HTR-8/SVneo (cell line): ENCODE measurements at regions not wholly inside any gene's neighbourhood (a gene's known extent, or its start where the extent isn't known, plus 50 kb on each side); places are given as distances from the start of the nearest gene placed in this dataset.
"Not testable (repeated sequence)": the region's sequence is repeated elsewhere in the genome, so short reads cannot be mapped to it uniquely, and the experiment has no call there.

ENCODE experiments used
- DNase-seq: peaks from one replicate; pipeline ENCODE4 v3.0.0; 2011; ENCODE audit warnings: low spot score, mixed read lengths; ENCODE audit not compliant: insufficient read length
- FAIRE-seq: peaks from 2 replicates; lab custom pipeline; 2011; peaks lifted over from hg19 to GRCh38; lab: Jason Lieb, UNC

DNA sequence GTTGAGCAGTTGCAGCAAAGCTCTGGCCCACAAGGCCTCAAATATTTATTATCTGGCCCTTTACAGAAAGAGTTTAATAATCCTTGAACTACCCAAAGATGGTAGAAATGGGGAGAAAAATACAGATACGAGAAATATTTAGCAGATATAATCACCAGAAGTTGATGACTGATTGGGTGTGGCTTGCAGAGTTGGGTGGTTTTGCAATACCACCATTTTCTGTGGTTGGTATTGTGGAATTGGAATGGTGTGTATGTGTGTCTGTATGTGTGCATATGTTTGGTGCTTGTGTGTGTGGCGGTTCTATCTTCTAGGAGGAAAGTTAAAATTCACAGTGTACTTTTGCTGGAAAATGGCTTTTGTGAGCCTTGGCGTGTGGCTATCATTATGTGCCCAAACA, 85.4 kb upstream of the MANSC4 start:
- no peak for DNase-seq

DNA sequence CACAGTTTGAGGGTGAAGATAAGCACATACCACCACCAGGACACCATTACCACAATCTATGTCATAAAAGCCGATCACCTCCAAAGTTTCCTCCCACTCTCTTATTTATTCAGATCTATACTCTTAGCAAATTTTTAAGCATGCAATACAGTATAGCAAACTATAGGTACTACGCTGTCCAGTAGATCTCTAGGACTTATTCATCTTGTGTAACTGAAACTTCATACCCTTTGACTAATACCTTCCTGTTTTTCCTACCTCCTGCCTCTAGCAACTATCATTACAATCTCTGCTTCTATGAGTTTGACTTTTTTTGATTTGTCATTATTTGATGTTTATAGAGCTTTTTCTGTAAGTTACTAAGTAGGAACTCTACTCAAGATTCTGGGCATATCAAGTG, 84.5 kb upstream of the MANSC4 start:
- no peak for FAIRE-seq
- no peak for DNase-seq

More for the DNA sequence above, 85.4 kb upstream of the MANSC4 start:
- FAIRE-seq, result peak; percentile 90

DNA sequence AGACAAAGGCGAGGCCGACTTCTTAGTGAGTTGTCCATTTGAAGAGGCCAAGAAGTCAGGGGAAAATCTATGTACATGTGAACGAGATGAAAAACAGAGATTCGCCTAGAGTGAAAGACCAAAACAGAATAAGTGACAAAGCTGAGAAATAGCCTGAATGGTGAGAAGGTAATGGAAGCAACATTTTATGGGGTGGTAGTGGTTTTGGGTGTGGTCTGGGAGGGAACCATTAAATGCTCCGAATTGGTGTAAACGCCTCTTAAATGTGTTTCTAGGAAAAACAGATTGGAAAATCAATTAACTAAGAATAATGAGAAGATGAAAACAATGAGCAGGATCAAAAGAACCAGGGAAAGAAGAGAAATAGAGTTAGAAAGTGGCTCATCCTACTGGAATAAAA, 83.8 kb upstream of the MANSC4 start:
- FAIRE-seq, result peak; percentile 16
- DNase-seq, result no peak

DNA sequence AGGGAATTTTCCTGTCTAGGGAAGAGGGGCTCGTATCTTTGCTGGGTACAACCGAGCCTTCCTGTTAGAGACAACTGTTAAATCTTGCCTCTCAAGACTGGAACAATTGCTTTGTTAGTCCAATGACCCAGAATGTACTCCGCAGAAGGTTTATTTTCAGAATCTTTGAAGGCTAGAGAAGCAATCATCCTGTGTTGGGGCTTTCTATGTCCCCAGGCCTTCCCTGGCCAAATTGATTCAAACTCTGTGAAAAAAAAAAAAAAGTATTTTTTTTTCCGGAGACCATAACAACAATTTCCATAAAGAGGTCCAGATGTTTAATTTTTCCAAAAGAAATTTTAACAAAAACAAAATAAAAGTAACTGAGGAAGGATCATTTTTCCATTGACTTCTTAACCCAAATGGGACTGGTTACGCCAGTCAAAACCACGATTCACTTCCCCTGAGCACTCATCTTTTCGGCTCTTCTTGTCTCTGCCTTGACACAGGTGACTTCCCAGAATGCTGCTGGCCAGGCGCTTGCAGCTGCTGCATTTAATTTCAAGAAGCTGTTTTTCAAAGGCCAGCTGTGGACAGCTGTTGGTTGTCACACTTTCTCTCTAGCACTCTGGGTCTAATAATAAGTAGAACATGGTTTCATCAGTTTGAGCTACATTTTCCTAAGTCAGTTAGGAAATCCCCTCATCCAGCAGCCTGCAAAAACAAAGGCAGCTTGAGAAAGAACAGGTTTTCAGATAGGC, 81.6 kb upstream of the MANSC4 start:
- no peak for FAIRE-seq
- DNase-seq, result no peak

DNA sequence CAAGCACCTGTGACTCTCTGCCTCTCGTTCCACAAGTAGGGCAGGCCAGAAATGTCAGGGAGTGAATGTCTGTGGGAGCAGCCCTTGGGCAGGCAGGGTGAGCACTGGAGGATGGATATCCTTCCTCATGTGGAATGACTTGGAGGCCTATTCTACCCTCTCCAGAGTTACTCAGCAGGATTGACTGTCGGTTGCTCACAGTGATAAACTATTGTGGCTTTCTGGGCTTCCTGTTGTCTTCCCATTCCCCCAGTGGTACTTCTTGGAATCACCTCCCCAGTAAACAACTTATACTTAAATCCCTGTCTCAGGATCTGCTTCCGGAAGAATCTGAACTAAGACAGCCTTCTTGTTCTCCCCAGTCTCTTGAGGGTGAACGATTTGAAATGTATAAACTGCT, 79.6 kb upstream of the MANSC4 start:
- peak; percentile 91 for FAIRE-seq
- DNase-seq, result no peak

DNA sequence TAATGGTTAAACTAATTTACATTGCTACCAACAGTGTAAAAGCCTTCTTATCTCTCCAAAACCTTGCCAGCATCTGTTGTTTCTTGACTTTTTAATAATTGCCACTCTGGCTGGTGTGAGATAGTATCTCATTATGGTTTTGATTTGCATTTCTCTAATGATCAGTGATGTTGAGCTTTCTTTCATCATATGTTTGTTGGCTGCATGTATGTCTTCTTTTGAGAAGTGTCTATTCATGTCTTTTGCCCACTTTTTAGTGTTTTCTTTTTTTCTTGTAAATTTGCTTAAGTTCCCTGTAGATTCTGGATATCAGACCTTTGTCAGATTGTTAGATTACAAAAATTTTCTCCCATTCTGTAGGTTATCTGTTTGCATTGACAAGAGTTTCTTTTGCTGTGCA, 77.0 kb upstream of the MANSC4 start:
- not testable (repeated sequence) for FAIRE-seq, DNase-seq

DNA sequence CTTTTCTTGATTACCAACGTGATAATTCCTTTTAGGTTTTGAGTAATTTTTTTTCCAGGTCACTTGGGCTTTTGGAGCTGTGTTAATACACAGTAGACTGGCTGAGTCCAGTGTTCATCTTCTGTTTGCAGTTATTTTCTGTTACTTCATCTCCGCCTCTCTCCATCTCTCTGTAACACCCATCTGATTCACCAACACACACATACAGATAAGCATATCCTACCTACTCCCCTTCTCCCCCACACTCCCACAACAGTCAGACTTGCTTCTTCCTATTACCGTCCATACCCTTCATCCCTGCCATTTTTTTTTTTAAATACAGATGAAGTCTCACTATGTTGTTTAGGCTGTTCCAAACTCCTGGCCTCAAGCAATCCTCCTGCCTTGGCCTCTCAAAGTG, 72.7 kb upstream of the MANSC4 start:
- no peak for DNase-seq
- FAIRE-seq, result peak; percentile 62
